Stimulated activated CD8-positive, alpha-beta memory T cell treated with anti-CD3 and anti-CD28 coated beads, Interleukin-7, amount 100 ng/mL, for 1 hour (primary cell): ENCODE measurements at regions not wholly inside any gene's neighbourhood (a gene's known extent, or its start where the extent isn't known, plus 50 kb on each side); places are given as distances from the start of the nearest gene placed in this dataset.
"Not testable (repeated sequence)": the region's sequence is repeated elsewhere in the genome, so short reads cannot be mapped to it uniquely, and the experiment has no call there.

Source experiments
- DNase-seq, 2 donors: peaks; one replicate each; pipeline ENCODE4 v3.0.0-alpha.2; 2020; ENCODE audit warnings: low read depth in 2 of 2

GRCh38 chr4:12583275-12583674, 900.9 kb downstream of the RAB28 start:
- DNase-seq, result no peak

GRCh38 chr4:12580787-12581186, 903.4 kb downstream of the RAB28 start:
- DNase-seq, result no peak

DNA sequence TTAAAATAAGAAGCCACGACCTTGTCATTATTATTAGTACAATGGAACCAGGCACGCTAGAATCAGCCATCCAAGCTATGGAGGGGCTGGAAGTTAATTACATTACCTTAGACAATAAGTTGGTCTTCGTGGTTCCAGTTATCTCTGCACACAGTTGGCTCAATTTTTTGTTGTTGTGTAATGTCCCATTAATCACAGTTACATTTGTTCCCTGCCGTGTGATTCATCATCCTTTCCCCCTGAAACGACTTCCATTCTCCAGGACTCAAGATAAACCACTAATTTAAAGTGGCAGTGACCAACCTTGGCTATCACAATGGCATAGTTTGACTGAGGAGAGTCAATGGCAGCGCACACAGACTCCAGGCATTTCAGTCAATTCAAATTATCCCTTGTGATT, 905.0 kb downstream of the RAB28 start:
- no peak for DNase-seq

- DNase-seq, result no peak
Measured at GRCh38 chr4:12576409-12576808, 907.7 kb downstream of the RAB28 start.

GRCh38 chr4:12573716-12574115, 910.4 kb downstream of the RAB28 start:
- DNase-seq, result no peak

GRCh38 chr4:12562476-12563140, 921.5 kb downstream of the RAB28 start:
- DNase-seq, result no peak

DNA sequence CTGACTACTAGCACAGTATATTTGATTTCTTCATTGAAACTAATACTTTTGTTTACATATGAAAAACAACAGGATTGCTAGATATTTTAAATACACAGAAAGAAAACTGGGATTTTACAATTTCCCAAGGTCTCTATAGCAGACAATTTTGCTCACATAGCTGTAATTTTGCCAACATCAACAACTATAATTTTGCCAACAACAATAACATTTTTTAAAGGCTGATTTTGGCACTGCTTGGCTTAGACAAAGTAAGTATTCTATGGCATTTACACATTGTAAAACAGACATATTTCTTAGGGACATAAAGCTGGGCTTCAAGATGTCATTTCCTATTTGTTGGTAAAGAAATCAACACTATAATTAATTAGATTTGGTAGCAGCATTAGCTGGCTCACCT, 922.1 kb downstream of the RAB28 start:
- no peak for DNase-seq

GRCh38 chr4:12555011-12555410, 929.1 kb downstream of the RAB28 start:
- DNase-seq, result no peak

DNA sequence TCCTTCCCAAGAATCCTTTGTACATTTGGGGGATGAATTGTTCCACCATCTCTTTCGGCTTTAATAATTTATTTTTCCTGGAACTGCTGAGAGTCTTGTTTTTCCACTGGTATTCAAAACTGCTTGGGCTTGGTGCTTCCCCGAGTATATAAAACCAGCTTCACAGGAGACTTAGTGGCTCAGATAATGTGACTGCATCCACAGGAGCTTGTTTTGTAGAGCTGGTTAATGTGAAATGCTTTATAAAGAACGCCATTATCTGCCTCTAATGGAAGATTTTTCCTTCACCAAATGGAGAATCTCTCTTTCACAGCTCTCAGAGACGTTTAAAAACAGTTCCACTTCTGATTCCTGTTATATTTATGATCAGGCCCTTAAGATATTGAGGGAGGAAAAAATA, 935.5 kb downstream of the RAB28 start:
- no peak for DNase-seq

DNA sequence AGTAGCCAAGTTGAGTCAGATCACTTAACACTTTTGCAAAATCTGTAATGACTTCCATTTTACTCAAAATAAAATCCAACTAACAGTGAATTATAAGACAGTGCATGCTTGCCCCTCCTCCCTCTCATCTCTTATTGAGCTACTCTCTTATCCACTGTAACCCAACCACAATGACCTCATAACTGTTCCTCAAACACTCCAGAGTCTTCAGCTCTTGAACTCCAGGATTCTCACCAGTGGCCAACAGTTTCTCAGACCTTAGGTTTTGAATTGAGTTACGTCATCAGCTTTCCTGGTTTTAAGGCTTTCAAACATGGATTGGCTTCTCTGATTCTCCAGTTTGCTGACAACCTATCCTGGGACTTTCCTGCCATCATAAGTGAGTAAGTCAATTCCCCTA, 938.3 kb downstream of the RAB28 start:
- no peak for DNase-seq

- DNase-seq, result no peak
Measured at GRCh38 chr4:12538162-12538561, 946.0 kb downstream of the RAB28 start.

- no peak for DNase-seq
Measured at GRCh38 chr4:12534684-12535083, 949.5 kb downstream of the RAB28 start.

- DNase-seq, result no peak
Measured at GRCh38 chr4:12519426-12519825, 964.7 kb downstream of the RAB28 start.

GRCh38 chr4:12507868-12508481, 976.2 kb downstream of the RAB28 start:
- DNase-seq, result no peak

DNA sequence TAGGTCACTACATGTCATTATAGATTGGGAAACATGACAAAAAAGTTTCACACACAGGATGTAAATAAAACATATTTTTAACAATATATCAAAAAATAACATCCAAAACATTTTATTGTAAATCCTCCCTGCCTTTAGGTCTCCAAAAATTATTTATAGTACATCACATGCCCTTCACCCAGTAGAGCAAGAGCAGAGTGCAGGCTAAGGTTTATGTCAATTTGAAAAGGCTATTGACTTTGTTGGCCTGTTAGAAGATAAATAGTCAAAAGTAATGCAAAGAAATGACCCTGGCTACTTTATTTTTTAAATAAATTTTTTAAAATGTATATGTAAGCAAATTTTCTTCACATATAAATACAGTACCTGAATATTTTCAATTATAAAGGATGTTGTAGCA, 983.7 kb downstream of the RAB28 start:
- DNase-seq, result no peak

DNA sequence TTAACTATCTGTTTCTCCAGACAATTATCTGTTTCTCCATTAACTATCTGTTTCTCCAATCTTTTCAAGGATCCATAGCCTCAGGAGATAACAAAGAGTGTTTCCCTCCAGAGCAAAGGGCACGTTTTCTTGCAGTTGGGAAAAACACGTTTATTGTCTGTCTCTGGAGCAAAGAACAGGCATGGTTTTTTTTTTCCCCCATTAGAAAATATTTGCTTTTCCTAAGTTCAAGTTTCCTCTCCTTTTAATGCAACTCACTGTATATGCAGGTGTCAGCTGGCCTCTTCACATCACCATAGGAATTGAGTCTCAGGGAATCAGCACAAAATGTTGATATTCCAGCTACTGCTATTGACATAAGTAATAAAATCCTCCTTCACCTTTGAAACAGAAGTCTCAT, 984.4 kb downstream of the RAB28 start:
- DNase-seq, result no peak

DNA sequence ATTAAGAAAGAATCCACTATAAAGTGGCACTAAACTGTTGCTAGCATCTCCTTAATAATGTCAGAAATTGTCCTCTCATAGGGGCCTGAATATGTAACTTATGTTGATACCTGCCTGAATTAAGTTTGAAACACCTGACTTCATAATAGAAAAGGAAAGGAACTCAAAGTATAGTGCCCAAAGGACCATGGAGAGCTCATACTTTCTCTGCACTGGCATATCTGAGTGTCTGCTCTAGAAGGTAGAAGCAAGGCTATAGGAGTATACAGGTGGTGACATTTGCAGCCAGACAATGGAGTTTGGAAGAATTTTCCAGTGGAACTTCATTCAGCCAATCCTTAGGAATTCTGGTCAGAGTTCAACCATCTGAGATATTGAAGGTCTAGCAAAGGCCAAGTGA, 988.9 kb downstream of the RAB28 start:
- DNase-seq, result no peak

DNA sequence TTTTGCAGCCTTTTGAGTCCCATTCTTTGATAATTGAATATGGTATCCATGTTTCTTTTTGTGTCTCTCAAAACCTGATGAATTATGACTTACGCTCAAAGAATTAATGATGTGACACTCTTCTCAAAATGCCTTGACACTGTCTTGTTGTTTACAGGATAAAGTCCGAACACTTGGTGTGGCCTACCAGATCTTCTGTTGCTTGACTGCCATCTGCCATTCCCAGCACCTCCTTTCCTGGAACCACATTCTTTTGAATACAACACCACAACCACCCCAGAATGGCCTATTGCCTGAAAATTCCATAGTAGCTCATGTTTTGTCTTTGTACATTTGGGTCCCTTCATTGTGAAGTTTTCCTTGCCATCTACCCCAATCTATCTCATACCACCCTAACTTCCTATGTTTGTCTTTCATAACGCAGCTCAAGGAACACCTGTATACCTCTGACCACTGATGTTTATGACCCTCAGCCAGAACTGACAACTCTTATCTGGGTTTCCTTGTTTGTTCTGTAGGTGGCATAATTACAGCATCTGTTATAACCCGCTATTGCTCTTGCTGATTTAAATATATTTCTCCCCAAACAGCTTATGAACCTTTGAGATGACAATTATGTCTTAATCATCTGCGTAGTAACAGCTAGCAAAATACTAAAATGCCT, 991.3 kb downstream of the RAB28 start:
- DNase-seq, result no peak

GRCh38 chr4:12488672-12489071, 995.5 kb downstream of the RAB28 start:
- no peak for DNase-seq

- no peak for DNase-seq
Measured at GRCh38 chr4:12487000-12487399, 997.1 kb downstream of the RAB28 start.

GRCh38 chr4:12472087-12472486, 1012.1 kb downstream of the RAB28 start:
- no peak for DNase-seq

DNA sequence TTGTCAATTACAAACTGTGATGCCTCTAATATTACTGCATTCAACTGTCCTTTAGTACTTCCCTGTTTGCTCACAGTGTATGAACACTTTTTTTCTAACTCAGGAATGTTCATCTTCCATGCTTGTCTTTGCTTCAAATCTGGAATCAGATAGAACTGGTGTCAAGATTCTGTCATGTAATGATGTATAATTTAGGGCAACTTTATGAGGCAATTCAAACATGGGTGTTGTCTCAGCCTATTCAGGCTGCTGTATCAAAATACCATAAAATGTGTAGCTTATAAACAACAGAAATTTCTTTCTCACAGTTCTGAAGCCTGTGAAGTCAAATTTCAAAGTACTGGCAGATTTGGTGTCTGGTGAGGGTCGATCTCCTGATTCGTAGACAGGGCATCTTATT, 1012.9 kb downstream of the RAB28 start:
- no peak for DNase-seq

GRCh38 chr4:12461576-12461975, 1022.6 kb downstream of the RAB28 start:
- not testable (repeated sequence) for DNase-seq
